Heart left ventricle (tissue), 16 donors: ENCODE measurements at regions not wholly inside any gene's neighbourhood (a gene's known extent, or its start where the extent isn't known, plus 50 kb on each side); places are given as distances from the start of the nearest gene placed in this dataset.

Experiments used
- ATAC-seq, 4 donors: fragments of 200-7000 bp; cut with Tn5 transposase; one replicate each; pipeline ENCODE4 v1.9.1; 2020 to 2022; ENCODE audit warnings: moderate library complexity in 4 of 4, mild to moderate bottlenecking in 3 of 4, moderate number of reproducible peaks in 1 of 4
- DNase-seq, 5 donors: peaks; one replicate each; pipeline ENCODE4 v3.0.0-alpha.2; 2020
- H3K27ac ChIP-seq, 12 donors: fragments of 200-600 bp; sonication (generic) in 4 of 12; one replicate each; pipeline versions ENCODE4 v1.5.0 to v1.8.0; 2016 to 2022; ENCODE audit warnings: mild to moderate bottlenecking in 2 of 12
- H3K27me3 ChIP-seq, 9 donors: fragments of 200-600 bp; sonication (generic) in 2 of 9; one replicate each; pipeline versions ENCODE4 v1.5.1 to v1.8.0; 2016 to 2022; ENCODE audit warnings: mild to moderate bottlenecking in 3 of 9
- H3K36me3 ChIP-seq, 9 donors: fragments of 200-600 bp; sonication (generic) in 2 of 9; one replicate each; pipeline versions ENCODE4 v1.5.0 to v1.8.0; 2018 to 2022; ENCODE audit warnings: mild to moderate bottlenecking in 2 of 9
- H3K4me1 ChIP-seq, 12 donors: fragments of 200-600 bp; sonication (generic) in 4 of 12; one replicate each; pipeline versions ENCODE4 v1.5.0 to v1.8.0; 2016 to 2022; ENCODE audit warnings: mild to moderate bottlenecking in 3 of 12
- H3K4me3 ChIP-seq, 12 donors: fragments of 200-600 bp; sonication (generic) in 4 of 12; one replicate each; pipeline versions ENCODE4 v1.5.0 to v1.8.0; 2017 to 2022; ENCODE audit warnings: mild to moderate bottlenecking in 9 of 12, moderate library complexity in 4 of 12
- H3K9me3 ChIP-seq, 12 donors: fragments of 200-600 bp; sonication (generic) in 4 of 12; one replicate each; pipeline versions ENCODE4 v1.5.0 to v1.8.0; 2016 to 2022; ENCODE audit warnings: mild to moderate bottlenecking in 1 of 12
- CTCF ChIP-seq, 12 donors: fragments of 200-600 bp; sonication (generic) in 4 of 12; IDR thresholded peaks; one replicate each; pipeline versions ENCODE4 v1.5.0 to v1.8.0; 2018 to 2022; ENCODE audit warnings: antibody characterized with exemption in 12 of 12, mild to moderate bottlenecking in 5 of 12
- POLR2A ChIP-seq, 2 donors: fragments of 450-650 bp; IDR thresholded peaks; one replicate each; pipeline ENCODE4 v1.6.1; 2017; ENCODE audit warnings: antibody characterized with exemption in 2 of 2, mild to moderate bottlenecking in 2 of 2, moderate library complexity in 2 of 2
- WGBS, 4 donors: extraction: QIAGEN DNeasy Blood & Tissue Kit in 2 of 4; methylation state at CpG; one replicate each; pipeline versions ENCODE4 v1.1.5 to v1.1.7; 2013 to 2018; 5-methylcytosine and 5-hydroxymethylcytosine counted together
- intact Hi-C, 10 donors: fragments of 100-400 bp; cut with DNase I; formaldehyde crosslinking; loops; one replicate each; pipeline versions ENCODE4 v1.11.1 to v1.14.2; 2022
- donor health status: ischemic (EF 13 %, LVEDD 7.1; RV severe dilation, severe dysfunction).
- donor health status: healthy with polysubstance abuse.
- donor health status: DM: no; HTN: yes; CAD: no.
- donor health status: DM: no; HTN: no; CAD: no.
- donor health status: ischemic (EF 25% LVEDD 6.9; RV normal size, moderate dysfunction).
- donor health status: ischemic (EF 25% LVEDD 5.7; RV mildly dilated, moderate dysfunction).
- donor health status: healthy.
- donor health status: DM: yes; HTN: yes; CAD: no.
- donor health status: ischemic (EF 35%, LVEDD 5.7; RV mildly dilated, moderate dysfunction).
- donor health status: nonischemic (EF 11% LVEDD 7.7; RV severe dilation, severe dysfunction).
- donor health status: DM: yes; HTN: yes; CAD: no.
- donor health status: PGD.
- donor health status: ischemic (EF 29% LVEDD 5.4; RV normal size, mild dysfunction).
- donor health status: nonischemic (EF 23%, LVEDD 6.1; RV moderate dilation, normal function).

DNA sequence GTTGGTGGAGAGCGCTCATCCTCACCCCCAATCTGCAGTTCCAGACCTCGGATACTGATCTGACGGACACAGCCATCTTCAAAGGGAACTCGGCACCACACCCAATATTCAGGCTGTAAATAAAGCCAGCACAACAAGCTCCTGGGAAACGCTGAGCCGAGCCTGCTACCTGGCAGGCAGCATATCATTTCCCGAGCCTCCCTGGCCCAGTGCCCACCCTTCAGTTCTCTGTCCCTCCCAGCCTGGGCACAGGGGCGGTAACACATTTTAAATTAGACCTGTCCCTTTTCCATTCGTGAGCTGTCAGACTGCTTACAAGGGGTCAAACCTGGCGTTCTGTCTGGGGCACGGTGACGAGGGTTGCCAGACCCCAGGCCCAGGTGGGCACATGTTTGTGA is 250.5 kb downstream of the ARHGAP12 start:
- peaks cover 0 to 20% (median 6%) of the 10 kb centered on the region in 12 donors for H3K4me1 ChIP-seq
- 40 to 58% (median 51%) methylated on average over 12 of the region's 12 CpGs for WGBS, 4 donors
- intact Hi-C loops = no loop called here
- peaks cover 0 to 38% (median 18%) of the 10 kb centered on the region in 12 donors for H3K9me3 ChIP-seq
- peak; percentile 71 to 87 (median 78) for ATAC-seq
- DNase-seq = peak in 3 of 5 donors; percentile 68 to 80 (median 69)
- TF ChIP-seq CTCF (IDR thresholded peaks at IDR 0.05) (no peak), POLR2A (IDR thresholded peaks at IDR 0.05) (no peak)
- no peaks in the 10 kb centered on the region for H3K27me3 ChIP-seq
- peak overlapping the region in 2 of 12 donors; percentile 1 to 10 for H3K4me3 ChIP-seq
- no peaks in the 10 kb centered on the region for H3K36me3 ChIP-seq
- H3K27ac ChIP-seq = peak overlapping the region in 2 of 12 donors; percentile 18 to 30

DNA sequence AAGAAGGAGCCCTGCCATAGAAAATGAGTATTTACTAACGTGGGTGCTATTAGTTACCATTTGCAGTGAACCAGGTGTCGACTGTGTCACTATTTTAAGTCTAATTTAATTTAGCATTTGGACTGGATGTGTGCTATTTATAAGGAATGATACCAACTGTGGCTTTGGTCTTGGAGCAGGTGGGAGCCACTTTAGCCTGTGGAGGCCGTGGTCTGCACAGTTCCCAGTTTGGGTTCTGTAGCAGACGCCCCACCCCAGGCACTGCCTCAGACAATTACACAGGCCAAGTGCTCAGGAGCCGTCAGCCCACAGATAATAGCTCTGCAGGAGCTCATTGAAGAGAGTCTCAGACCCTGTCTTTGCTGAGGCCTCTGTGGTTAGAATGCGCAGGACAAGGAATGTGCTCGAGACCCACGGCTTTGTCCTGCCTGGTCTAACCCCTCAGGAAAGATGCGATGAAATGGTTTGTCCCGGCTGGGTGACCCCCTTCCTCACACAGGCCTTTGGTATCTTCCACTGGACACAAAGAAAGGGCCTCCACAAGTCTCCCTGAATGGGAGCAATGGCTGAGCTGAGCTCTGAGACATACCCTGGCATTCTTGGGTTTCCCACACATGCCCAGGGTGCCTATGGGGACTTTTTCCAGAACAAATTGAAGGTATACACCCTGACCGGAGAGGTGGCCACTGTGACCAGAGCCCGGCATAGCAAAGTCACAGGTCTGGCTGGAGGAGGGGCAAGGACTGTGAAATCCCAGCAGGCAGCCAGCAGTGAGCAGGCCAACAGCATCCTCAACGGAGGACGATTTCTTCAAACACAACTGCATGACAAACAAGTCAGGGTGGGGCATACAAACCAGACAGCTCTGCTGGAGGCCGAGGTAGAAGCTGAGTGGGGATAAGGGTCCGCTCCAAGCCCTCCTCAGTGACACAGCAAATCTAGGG is 251.2 kb downstream of the ARHGAP12 start:
- peak; percentile 18 to 60 (median 44) for ATAC-seq
- intact Hi-C loops = no loop called here
- DNase-seq = no peak
- TF ChIP-seq POLR2A (IDR thresholded peaks at IDR 0.05) = no peak
- TF ChIP-seq CTCF (IDR thresholded peaks at IDR 0.05) = no peak
- peaks cover 0 to 38% (median 13%) of the 10 kb centered on the region in 12 donors for H3K9me3 ChIP-seq
- H3K4me1 ChIP-seq = peaks cover 0 to 20% (median 6%) of the 10 kb centered on the region in 12 donors
- peak overlapping the region in 2 of 12 donors; percentile 1 to 10 for H3K4me3 ChIP-seq
- H3K27me3 ChIP-seq = no peaks in the 10 kb centered on the region
- peak overlapping the region in 2 of 12 donors; percentile 2 to 14 for H3K27ac ChIP-seq
- WGBS, 4 donors = 76 to 81% (median 79%) methylated on average over 16 of the region's 16 CpGs
- no peaks in the 10 kb centered on the region for H3K36me3 ChIP-seq

DNA sequence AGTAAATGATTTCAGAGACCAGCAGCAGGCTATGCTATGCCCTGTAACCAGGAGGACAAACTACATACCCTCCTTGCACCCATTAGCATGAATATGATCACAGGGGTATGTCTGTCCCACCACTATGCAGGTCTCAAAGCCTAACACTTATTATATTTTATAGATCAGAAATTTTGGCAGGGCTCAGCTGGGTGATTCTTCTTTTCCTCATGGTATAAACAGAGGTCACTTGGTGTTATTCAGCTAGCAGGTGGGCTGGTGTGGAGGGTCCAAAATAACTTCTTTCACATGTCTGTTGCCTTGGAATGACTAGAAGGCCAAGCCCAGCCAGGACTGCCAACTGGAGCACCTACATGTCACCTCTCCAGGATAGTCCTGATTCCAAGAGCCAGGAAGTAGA is 252.9 kb downstream of the ARHGAP12 start:
- no peaks in the 10 kb centered on the region for H3K36me3 ChIP-seq
- H3K9me3 ChIP-seq = peaks cover 0 to 46% (median 16%) of the 10 kb centered on the region in 12 donors
- TF ChIP-seq CTCF (IDR thresholded peaks at IDR 0.05) (no peak), POLR2A (IDR thresholded peaks at IDR 0.05) (no peak)

DNA sequence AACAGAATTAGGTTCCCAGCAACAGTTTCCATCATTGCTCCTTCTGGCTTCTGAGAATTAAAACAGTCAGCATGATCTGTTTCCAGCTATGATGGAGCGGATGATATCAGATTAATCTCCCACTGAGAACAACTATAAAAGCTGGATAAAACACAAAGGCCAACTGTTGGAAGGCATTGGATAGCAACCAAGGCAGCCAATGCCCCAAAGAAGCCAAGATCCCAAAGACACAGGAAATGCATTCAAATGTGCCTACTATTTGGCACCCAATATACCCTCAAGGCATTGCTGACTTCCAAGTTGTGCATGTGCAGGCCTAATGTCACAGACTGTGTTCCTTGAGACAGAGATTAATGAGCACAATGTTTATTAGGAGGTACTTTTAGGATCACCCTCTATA is 259.3 kb downstream of the ARHGAP12 start:
- Histone ChIP-seq H3K27me3 (no peaks in the 10 kb centered on the region), H3K36me3 (no peaks in the 10 kb centered on the region), H3K9me3 (peaks cover 0 to 24% (median 4%) of the 10 kb centered on the region in 12 donors), H3K4me3 (no peak overlapping the region), H3K27ac (peak overlapping the region in 2 of 12 donors; percentile 18 to 50), H3K4me1 (peaks cover 0 to 11% (median 3%) of the 10 kb centered on the region in 12 donors)
- intact Hi-C loops = no loop called here
- DNase-seq (no peak), ATAC-seq (no peak)
- TF ChIP-seq CTCF (IDR thresholded peaks at IDR 0.05) (no peak), POLR2A (IDR thresholded peaks at IDR 0.05) (no peak)
- 71 to 92% (median 86%) methylated on average over 1 of the region's 1 CpG for WGBS, 4 donors

More for the DNA sequence above, 252.9 kb downstream of the ARHGAP12 start:
- DNase-seq (no peak), ATAC-seq (no peak)
- H3K4me3 ChIP-seq = no peak overlapping the region
- no peak overlapping the region for H3K27ac ChIP-seq
- H3K27me3 ChIP-seq = no peaks in the 10 kb centered on the region
- intact Hi-C loops = no loop called here
- H3K4me1 ChIP-seq = peaks cover 0 to 20% (median 6%) of the 10 kb centered on the region in 12 donors
